ENCODE measurements at regions not wholly inside any gene's neighbourhood (a gene's known extent, or its start where the extent isn't known, plus 50 kb on each side); places are given as distances from the start of the nearest gene placed in this dataset.
A peak's percentile ranks its signal among the peaks of the same experiment; 100 is the strongest.
"Not testable (repeated sequence)": the region's sequence is repeated elsewhere in the genome, so short reads cannot be mapped to it uniquely, and the experiment has no call there.

GRCh38 chr14:105857220-105857825 is 330.9 kb downstream of the TMEM121 start:
- Histone ChIP-seq H3K36me3 (ENCODE audit: insufficient read depth in 1 of 2, low read depth in 1 of 2) (no peaks in the 10 kb centered on the region), H3K27ac (no peak overlapping the region), H3K4me1 (no peaks in the 10 kb centered on the region), H3K27me3 (ENCODE audit: insufficient read depth in 3 of 3, low read length in 2 of 3) (no peaks in the 10 kb centered on the region), H3K4me3 (no peak overlapping the region), H3K9me3 (no peaks in the 10 kb centered on the region)
- ATAC-seq (no peak), DNase-seq (peak in 1 of 2 donors; percentile 51)
- 36 to 86% (median 75%) methylated on average over 1 of the region's 1 CpG for WGBS, 3 donors
- intact Hi-C loops (cut with DNase I), result no loop called here
- TF ChIP-seq CTCF (IDR thresholded peaks at IDR 0.05), result no peak

GRCh38 chr14:105857826-105858675 is 331.7 kb downstream of the TMEM121 start:
- no peak for ATAC-seq
- Histone ChIP-seq H3K4me1 (no peaks in the 10 kb centered on the region), H3K27me3 (ENCODE audit: insufficient read depth in 3 of 3, low read length in 2 of 3) (no peaks in the 10 kb centered on the region), H3K9me3 (no peaks in the 10 kb centered on the region), H3K4me3 (no peak overlapping the region), H3K27ac (no peak overlapping the region), H3K36me3 (ENCODE audit: insufficient read depth in 1 of 2, low read depth in 1 of 2) (no peaks in the 10 kb centered on the region)
- intact Hi-C loops (cut with DNase I), result no loop called here
- no peak for TF ChIP-seq CTCF (IDR thresholded peaks at IDR 0.05)
- DNase-seq, result peak in 1 of 2 donors; percentile 53
- 85 to 92% (median 85%) methylated on average over 8 to 9 of the region's 9 CpGs for WGBS, 3 donors

GRCh38 chr14:105858676-105859025 is 332.3 kb downstream of the TMEM121 start:
- H3K27ac ChIP-seq, result no peak overlapping the region
- no peaks in the 10 kb centered on the region for H3K27me3 ChIP-seq (ENCODE audit: insufficient read depth in 3 of 3, low read length in 2 of 3)
- 83 to 92% (median 87%) methylated on average over 4 of the region's 4 CpGs for WGBS, 3 donors
- no peaks in the 10 kb centered on the region for H3K4me1 ChIP-seq
- no peaks in the 10 kb centered on the region for H3K36me3 ChIP-seq (ENCODE audit: insufficient read depth in 1 of 2, low read depth in 1 of 2)
- no peaks in the 10 kb centered on the region for H3K9me3 ChIP-seq
- no peak overlapping the region for H3K4me3 ChIP-seq
- TF ChIP-seq CTCF (IDR thresholded peaks at IDR 0.05), result no peak
- DNase-seq (peak in 1 of 2 donors; percentile 32), ATAC-seq (no peak)
- intact Hi-C loops (cut with DNase I), result no loop called here

GRCh38 chr14:105859073-105859716 is 332.8 kb downstream of the TMEM121 start:
- H3K9me3 ChIP-seq; H3K36me3 ChIP-seq (ENCODE audit: insufficient read depth in 1 of 2, low read depth in 1 of 2); H3K4me3 ChIP-seq; H3K4me1 ChIP-seq; H3K27me3 ChIP-seq (ENCODE audit: insufficient read depth in 3 of 3, low read length in 2 of 3); H3K27ac ChIP-seq; ATAC-seq; intact Hi-C loops (cut with DNase I): not testable (repeated sequence)
- 78 to 84% (median 81%) methylated on average over 13 of the region's 16 CpGs for WGBS, 3 donors
- DNase-seq, result peak in 1 of 2 donors; percentile 36
